ENCODE measurements at regions not wholly inside any gene's neighbourhood (a gene's known extent, or its start where the extent isn't known, plus 50 kb on each side); places are given as distances from the start of the nearest gene placed in this dataset.
"Not testable (repeated sequence)": the region's sequence is repeated elsewhere in the genome, so short reads cannot be mapped to it uniquely, and the experiment has no call there.

DNA sequence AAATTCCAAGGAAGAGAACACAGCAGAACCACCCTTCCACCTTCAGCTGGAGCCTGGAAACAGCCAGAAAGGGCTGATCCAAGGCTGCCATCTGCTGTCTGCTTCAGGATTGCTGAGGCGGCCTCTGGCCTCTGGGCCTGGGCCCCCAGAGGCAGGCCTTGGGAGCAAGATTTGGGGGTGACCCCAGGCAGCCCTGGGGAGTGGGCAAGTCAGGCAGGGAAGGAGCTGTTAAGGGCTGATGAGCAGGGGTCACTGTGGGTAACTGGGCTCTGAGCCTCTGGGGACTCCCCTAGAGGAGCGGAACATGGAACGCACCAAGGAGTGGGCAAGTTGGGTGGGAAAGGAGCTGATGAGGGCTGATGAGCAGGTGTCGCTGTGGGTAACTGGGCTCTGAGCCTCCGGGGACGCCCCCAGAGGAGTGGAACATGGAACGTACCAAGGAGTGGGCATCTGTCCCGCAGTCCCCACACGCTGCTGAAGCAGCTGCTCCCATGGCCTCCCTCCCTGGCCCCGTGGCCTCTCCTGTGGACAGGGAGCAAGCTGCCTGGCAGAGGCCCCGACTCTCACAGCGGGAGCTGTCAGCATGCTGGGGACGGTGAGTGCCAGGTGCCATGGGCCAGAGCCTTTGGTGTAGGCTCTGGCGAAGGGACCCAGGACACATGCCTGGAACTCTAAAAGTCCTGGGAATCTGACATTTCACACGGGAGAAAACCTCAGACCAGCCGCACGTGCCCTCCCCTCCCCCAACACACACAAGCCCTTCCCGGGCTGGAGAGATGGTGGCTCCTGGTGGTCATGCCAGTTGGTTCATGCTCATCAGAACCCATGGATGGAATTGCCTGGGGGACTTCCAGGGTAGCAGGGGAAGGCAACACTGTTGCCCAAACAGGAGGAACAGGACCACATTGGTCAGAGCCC, 148.8 kb downstream of the NPIPB11 start:
- not testable (repeated sequence) for H3K4me3 ChIP-seq (ENCODE audit: low read length); H3K4me1 ChIP-seq (ENCODE audit: control insufficient read depth, insufficient read depth, low read length); H3K36me3 ChIP-seq (ENCODE audit: insufficient read depth, low read length); H3K4me2 ChIP-seq (ENCODE audit: low read length); H3K9ac ChIP-seq (ENCODE audit: low read depth, low read length); H3K27me3 ChIP-seq (ENCODE audit: control insufficient read depth, insufficient read depth, low read length); H3K9me3 ChIP-seq (replicated peaks; ENCODE audit: low read length)

DNA sequence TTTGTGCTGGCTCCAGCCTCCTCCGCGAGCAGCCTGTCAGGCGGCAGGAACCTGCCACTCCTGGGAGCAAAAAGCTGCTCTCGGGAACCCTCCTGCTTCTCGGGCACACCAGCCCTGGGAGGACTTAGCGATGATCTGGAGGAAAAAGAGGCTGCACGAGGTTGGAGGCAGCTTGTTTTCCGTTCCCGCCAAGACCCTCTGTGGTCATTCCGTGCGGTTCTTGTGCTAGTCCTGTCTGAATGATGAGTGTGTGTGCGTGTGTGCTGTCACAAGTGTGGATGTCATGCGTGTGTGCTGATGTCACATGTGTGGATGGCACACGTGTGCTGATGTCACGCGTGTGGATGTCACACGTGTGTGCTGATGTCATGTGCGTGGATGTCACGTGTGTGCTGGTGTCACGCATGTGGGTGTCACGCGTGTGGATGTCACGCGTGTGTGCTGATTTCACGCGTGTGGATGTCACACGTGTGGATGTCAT, 150.0 kb downstream of the NPIPB11 start:
- H3K36me3 ChIP-seq (ENCODE audit: insufficient read depth, low read length) = no peaks in the 10 kb centered on the region
- no peaks in the 10 kb centered on the region for H3K9me3 ChIP-seq (replicated peaks; ENCODE audit: low read length)
- no peak overlapping the region for H3K9ac ChIP-seq (ENCODE audit: low read depth, low read length)
- peaks cover 4% of the 10 kb centered on the region for H3K4me1 ChIP-seq (ENCODE audit: control insufficient read depth, insufficient read depth, low read length)
- H3K27me3 ChIP-seq (ENCODE audit: control insufficient read depth, insufficient read depth, low read length) = peaks cover 10% of the 10 kb centered on the region
- no peak overlapping the region for H3K4me3 ChIP-seq (ENCODE audit: low read length)
- no peak overlapping the region for H3K4me2 ChIP-seq (ENCODE audit: low read length)

DNA sequence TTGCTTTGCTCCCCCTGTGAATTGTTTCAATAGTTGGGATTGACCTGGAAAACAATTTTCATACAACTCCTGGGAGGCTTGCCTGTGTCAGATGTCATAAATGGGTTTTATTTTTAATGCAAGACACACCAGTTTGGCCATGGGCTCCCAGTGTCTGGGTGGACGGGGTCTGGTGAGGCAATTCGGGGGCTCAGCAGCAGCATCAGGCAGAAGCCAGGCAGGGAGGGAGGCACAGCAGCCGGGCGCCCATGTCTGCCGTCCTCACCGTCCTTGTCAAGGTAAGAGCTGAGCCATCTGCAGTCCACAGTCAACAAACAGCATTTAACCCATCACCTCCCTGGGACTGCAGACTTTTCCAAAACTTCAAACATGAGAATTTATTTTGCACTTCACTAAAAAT, 150.6 kb downstream of the NPIPB11 start:
- H3K36me3 ChIP-seq (ENCODE audit: insufficient read depth, low read length); H3K4me3 ChIP-seq (ENCODE audit: low read length); H3K27me3 ChIP-seq (ENCODE audit: control insufficient read depth, insufficient read depth, low read length); H3K9me3 ChIP-seq (replicated peaks; ENCODE audit: low read length); H3K4me1 ChIP-seq (ENCODE audit: control insufficient read depth, insufficient read depth, low read length); H3K4me2 ChIP-seq (ENCODE audit: low read length); H3K9ac ChIP-seq (ENCODE audit: low read depth, low read length): not testable (repeated sequence)

DNA sequence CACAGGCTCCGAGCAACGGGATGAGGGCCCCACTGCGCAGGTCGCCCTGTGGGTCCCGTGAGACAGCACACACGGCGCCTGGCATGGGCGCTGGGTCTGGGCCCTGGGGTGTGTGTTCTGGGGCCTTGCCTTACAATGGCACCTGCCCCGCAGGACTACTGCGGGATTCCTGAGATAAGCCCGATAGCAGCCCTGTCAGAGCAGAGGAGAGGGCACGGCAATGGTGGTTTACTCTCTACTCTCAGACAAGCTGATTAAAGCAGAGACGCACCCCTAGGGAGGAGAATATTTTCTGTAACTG, 151.1 kb downstream of the NPIPB11 start:
- H3K9me3 ChIP-seq (replicated peaks; ENCODE audit: low read length); H3K4me3 ChIP-seq (ENCODE audit: low read length); H3K27me3 ChIP-seq (ENCODE audit: control insufficient read depth, insufficient read depth, low read length); H3K4me1 ChIP-seq (ENCODE audit: control insufficient read depth, insufficient read depth, low read length); H3K4me2 ChIP-seq (ENCODE audit: low read length); H3K9ac ChIP-seq (ENCODE audit: low read depth, low read length); H3K36me3 ChIP-seq (ENCODE audit: insufficient read depth, low read length): not testable (repeated sequence)

DNA sequence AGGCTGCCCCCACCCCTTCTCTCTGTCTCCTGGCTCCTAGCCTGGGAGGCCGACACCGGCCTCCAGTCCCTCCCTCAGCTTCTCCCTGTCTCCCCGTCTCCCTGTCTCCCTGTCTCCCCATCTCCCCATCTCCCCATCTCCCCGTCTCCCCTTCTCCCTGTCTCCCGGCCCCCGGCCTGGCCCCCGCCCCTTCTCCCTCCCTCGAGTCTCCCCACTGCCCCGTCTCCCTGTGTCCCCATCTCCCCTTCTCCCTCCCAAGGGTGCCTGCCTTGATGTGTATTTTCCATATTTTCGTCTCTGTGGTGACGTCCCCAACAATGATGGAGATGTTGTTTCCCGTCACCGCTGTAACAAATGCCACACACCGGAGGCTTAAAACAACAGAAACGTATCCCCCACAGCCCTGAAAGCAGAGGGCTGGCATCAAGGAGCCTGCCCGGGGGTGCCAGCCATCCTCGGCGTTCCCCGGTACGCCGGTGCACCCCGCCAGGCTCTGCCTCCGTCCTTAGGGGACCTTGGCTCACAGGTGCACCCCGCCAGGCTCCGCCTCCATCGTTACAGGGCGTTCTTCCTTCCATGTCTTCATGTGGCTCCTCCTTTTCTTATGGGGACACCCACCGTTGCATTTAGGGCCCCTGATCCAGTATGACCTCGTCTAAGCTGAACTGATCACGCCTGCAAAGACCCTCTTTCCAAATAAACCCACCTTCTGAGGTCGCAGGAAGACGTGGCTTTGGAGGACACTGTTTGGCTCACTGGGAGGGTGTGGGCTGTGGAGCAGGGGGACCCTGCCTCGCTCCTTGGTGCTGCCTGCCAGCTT, 151.6 kb downstream of the NPIPB11 start:
- no peak overlapping the region for H3K4me2 ChIP-seq (ENCODE audit: low read length)
- H3K27me3 ChIP-seq (ENCODE audit: control insufficient read depth, insufficient read depth, low read length) = peaks cover 10% of the 10 kb centered on the region
- H3K4me3 ChIP-seq (ENCODE audit: low read length) = no peak overlapping the region
- H3K36me3 ChIP-seq (ENCODE audit: insufficient read depth, low read length) = no peaks in the 10 kb centered on the region
- no peaks in the 10 kb centered on the region for H3K4me1 ChIP-seq (ENCODE audit: control insufficient read depth, insufficient read depth, low read length)
- no peaks in the 10 kb centered on the region for H3K9me3 ChIP-seq (replicated peaks; ENCODE audit: low read length)
- no peak overlapping the region for H3K9ac ChIP-seq (ENCODE audit: low read depth, low read length)

DNA sequence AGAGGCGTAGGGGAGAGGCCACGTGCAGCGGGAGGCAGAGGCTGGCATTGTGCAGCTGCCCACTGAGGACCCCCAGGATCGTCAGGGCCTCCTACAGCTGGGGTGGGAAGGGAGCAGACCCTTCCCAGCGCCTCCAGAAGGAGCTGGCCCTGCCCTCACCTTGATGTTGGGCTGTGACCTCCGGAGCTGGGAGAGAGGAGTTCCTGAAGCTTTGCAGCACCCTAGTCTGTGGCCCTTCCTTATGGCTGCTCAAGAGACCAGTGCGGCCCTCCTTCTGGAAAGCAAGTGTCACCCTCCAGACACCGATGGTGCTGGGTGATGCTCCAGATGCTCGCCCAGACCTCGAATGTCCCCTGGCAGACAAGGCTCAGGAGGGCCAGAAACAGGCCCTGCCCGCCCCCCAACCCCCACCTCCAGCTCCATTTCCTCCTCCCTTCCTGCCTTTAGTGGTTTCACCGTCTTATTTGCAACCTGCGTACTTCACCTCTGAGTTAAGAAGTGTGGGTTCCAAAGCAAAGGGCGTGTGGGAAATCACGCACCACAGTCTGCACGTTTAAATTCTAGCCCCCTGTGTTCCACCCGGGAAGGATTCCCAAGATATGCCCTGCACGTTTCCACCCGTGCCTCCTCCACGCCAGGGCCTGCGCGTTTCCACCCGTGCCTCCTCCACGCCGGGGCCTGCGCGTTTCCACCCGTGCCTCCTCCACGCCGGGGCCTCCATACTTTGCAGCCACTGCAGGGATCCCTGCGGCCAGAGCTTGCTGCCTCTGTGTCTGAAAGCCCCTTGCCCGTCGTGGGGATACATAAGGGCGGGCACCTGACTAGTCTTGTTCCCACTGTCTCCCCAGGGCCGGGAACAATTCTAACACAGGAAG, 152.6 kb downstream of the NPIPB11 start:
- not testable (repeated sequence) for H3K36me3 ChIP-seq (ENCODE audit: insufficient read depth, low read length); H3K4me2 ChIP-seq (ENCODE audit: low read length); H3K4me1 ChIP-seq (ENCODE audit: control insufficient read depth, insufficient read depth, low read length); H3K4me3 ChIP-seq (ENCODE audit: low read length); H3K9ac ChIP-seq (ENCODE audit: low read depth, low read length); H3K9me3 ChIP-seq (replicated peaks; ENCODE audit: low read length); H3K27me3 ChIP-seq (ENCODE audit: control insufficient read depth, insufficient read depth, low read length)

DNA sequence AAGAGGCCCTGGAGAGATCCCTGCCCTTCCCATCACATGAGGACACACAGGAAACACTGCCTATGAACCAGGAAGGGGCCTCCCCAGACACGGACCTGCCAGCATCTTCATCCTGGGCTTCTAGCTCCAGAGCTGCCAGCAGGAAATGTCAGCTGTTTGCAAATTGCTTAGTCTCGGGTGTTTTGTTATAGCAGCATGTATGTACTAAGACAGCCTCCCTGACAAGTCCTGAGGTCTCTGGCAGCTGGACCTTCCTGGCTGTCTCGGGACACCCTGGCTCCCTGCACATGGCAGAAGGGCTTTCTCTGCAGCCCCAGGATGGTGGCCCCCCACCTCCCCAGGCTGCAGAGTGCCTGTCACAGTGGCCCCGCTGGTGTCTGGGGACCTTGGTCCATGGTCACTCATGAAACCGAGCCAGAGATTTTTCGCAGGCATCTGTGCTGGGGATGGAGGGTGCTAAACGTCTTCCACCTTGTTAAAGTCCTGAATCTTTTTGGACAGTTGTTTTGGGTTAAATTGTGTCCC, 153.4 kb downstream of the NPIPB11 start:
- peaks cover 11% of the 10 kb centered on the region for H3K27me3 ChIP-seq (ENCODE audit: control insufficient read depth, insufficient read depth, low read length)
- H3K4me2 ChIP-seq (ENCODE audit: low read length); H3K4me1 ChIP-seq (ENCODE audit: control insufficient read depth, insufficient read depth, low read length); H3K4me3 ChIP-seq (ENCODE audit: low read length); H3K36me3 ChIP-seq (ENCODE audit: insufficient read depth, low read length); H3K9me3 ChIP-seq (replicated peaks; ENCODE audit: low read length); H3K9ac ChIP-seq (ENCODE audit: low read depth, low read length): not testable (repeated sequence)

DNA sequence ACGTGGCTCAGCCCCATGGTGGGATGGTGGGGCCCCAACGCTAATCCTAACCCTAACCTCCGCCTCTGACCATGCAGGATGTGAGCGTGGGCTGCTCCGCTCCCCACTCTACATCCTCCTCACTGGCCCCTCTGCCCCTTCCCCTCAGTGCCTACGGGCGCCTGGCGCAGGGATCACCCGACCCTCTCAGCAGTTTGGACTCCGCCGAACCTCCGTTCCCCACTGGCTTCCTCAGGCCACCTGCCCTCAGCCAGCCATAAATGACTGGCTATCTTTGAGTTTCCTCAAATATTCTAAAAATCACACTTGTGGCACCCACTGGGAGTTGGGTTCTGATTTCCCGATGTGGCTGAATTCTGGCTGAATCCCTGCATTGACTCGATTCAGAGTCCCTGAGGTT, 154.2 kb downstream of the NPIPB11 start:
- not testable (repeated sequence) for H3K9ac ChIP-seq (ENCODE audit: low read depth, low read length); H3K4me2 ChIP-seq (ENCODE audit: low read length); H3K36me3 ChIP-seq (ENCODE audit: insufficient read depth, low read length); H3K4me1 ChIP-seq (ENCODE audit: control insufficient read depth, insufficient read depth, low read length); H3K9me3 ChIP-seq (replicated peaks; ENCODE audit: low read length); H3K4me3 ChIP-seq (ENCODE audit: low read length); H3K27me3 ChIP-seq (ENCODE audit: control insufficient read depth, insufficient read depth, low read length)

DNA sequence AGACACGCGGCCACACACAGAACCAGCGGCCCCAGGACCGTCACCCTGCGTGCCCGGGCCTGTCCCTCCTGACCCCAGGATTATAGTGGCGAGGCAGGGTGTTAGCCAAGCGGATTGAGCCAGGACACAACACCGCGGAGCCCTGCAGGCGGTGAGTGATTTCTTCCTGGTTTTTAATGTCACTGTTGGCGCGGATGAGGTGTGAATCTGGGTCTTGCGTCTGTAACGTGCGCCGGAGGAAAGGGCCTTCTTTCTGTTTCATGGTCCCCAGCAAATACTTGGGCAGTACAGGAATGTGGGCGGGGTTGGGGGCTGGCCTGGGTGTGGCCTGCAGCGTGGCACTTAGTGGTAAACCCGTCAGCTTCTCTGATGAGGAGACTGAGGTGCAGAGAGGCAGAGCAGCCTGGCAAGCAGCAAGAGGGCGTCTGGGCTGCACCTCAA, 154.9 kb downstream of the NPIPB11 start:
- H3K4me3 ChIP-seq (ENCODE audit: low read length); H3K9ac ChIP-seq (ENCODE audit: low read depth, low read length); H3K27me3 ChIP-seq (ENCODE audit: control insufficient read depth, insufficient read depth, low read length); H3K4me1 ChIP-seq (ENCODE audit: control insufficient read depth, insufficient read depth, low read length); H3K36me3 ChIP-seq (ENCODE audit: insufficient read depth, low read length); H3K9me3 ChIP-seq (replicated peaks; ENCODE audit: low read length); H3K4me2 ChIP-seq (ENCODE audit: low read length): not testable (repeated sequence)

DNA sequence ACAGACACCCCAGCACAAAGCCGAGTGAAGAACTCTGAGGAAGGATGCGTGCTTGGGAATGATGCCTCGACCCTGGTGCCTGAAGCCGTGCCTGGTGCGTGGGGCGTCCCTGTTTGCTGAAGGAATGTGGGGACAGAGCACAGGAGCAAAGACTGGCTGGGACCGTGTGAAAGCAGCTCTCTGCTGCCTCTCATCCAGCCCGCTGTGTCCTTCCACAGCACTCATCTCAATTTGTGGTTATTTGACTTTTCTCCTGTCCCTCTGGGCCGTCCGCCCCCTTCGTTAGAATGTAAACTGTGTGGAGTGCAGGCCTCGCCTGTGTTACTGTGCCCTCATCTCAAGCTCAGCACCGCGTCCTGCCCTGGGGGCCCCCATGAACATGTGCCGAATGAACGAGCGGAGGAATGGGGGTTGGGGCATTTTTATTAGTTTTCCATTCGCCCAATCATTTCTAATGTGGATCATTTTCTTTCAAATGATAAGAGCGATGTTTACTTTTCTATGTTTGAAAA, 155.5 kb downstream of the NPIPB11 start:
- not testable (repeated sequence) for H3K36me3 ChIP-seq (ENCODE audit: insufficient read depth, low read length); H3K4me2 ChIP-seq (ENCODE audit: low read length); H3K4me3 ChIP-seq (ENCODE audit: low read length); H3K27me3 ChIP-seq (ENCODE audit: control insufficient read depth, insufficient read depth, low read length); H3K9me3 ChIP-seq (replicated peaks; ENCODE audit: low read length); H3K9ac ChIP-seq (ENCODE audit: low read depth, low read length); H3K4me1 ChIP-seq (ENCODE audit: control insufficient read depth, insufficient read depth, low read length)

DNA sequence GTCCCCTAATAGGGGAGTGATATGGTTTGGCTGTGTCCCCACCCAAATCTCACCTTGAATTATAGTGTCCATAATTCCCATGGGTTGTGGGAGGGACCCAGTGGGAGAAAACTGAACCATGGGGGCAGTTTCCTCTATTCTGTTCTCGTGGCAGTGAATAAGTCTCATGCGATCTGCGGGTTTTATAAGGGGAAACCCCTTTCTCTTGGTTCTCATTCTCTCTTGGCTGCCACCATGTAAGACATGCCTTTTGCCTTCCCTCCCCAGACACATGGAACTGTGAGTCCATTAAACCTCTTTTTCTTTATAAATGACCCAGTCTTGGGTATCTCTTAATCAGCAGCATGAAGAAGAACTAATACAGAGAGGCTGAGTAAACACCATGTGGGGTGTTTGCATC, 156.0 kb downstream of the NPIPB11 start:
- H3K27me3 ChIP-seq (ENCODE audit: control insufficient read depth, insufficient read depth, low read length); H3K36me3 ChIP-seq (ENCODE audit: insufficient read depth, low read length); H3K4me2 ChIP-seq (ENCODE audit: low read length); H3K9ac ChIP-seq (ENCODE audit: low read depth, low read length); H3K4me3 ChIP-seq (ENCODE audit: low read length); H3K9me3 ChIP-seq (replicated peaks; ENCODE audit: low read length); H3K4me1 ChIP-seq (ENCODE audit: control insufficient read depth, insufficient read depth, low read length): not testable (repeated sequence)
